Kidney capillary endothelial cell (primary cell): ENCODE measurements at regions not wholly inside any gene's neighbourhood (a gene's known extent, or its start where the extent isn't known, plus 50 kb on each side); places are given as distances from the start of the nearest gene placed in this dataset.

Experiments
- DNase-seq: peaks from one replicate; pipeline ENCODE4 v3.0.0-alpha.2; 2018; ENCODE audit warnings: low spot score

DNA sequence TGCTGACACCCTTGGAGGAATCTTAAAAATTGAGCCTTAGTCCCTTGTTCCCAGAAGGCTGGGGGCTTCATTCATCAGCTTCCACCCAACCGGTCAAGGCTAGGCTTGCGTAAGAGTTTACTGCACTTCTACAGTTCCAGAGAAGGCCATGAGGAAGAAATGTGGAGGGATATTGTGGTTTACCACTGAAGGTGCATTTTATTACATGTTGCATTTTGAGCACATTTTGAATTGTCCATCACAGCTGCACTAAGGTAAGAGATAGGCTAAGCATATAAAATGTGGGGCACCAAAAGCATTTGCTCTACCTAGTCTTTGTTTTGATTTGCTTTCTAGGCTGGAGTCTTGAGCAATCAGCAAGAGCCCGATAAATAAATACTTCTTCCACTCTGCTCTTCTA, 167.1 kb upstream of the PAPPA start:
- DNase-seq = no peak

DNA sequence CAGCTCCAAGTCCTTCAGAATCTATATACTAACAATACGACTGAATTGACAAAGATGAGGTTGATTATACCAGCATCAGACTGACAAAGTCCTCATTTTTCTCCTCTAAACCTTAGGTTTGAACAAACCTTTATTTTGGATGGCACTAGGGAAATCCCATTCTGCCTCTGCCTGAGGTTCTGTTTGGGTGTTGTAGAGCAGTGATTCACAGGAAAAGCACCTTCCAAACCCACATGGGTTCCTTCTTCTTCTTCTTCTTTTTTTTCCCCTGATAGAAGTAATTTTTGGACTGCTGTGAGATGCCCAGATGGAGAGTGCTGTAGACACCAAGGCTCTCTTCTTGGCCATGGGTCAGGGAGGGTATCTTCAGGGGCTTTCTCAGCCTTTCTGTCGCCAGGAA, 164.9 kb upstream of the PAPPA start:
- DNase-seq = no peak

DNA sequence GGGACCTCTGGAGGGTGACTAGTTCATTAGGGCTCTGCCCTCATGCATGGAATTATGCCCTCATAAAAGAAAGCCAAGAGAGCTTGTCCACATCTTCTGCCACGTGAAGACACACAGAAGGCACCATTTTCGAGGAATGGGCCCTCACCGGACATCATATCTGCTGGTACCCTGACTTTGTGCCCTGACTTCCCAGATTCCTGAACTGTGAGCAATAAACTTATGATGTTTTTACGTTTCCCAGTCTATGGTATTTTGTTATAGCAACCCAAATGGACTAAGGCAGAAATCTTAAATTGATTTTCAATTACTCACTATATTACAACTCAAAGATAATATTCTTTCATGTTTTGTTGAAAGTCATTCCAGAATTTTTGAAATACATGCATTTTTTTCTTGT, 163.8 kb upstream of the PAPPA start:
- DNase-seq = no peak

DNA sequence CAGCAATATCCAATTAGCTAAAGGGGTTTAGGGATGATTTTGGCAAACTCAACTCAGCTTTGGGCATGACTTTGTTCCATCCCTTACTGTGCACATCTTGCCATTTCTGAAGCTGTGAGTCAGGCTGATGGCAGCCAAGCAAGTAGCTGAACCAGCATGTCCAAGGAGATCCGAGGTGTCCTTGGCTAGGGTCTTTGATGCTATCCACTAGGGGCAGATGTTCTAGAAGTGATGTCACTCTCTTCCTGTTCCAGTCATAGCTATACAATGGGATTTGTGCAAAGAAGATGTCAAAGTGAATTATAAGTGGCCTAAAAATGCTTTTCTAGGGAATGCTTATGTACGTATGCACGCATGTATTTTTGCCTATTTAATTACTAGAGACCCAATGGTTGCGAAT, 160.8 kb upstream of the PAPPA start:
- DNase-seq = no peak

DNA sequence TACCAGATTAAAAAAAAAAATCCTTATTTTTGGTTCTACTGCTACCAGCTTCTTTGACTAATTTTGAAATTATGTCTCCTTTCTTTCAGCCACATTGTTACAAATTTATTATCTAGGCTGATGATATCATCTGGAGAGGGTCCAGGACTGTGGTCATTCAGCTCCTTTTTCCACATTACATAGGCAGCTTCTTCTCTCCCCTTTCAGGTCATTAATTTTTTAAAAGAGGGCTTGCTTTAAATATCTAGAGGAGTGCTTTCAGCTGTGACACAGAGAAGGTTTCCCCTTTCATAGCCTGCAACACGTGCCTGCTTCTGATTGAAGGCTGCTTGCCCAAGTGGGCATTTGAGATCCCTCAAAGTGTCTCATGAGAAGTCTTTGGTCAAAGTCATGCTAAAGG, 155.7 kb upstream of the PAPPA start:
- DNase-seq = no peak

DNA sequence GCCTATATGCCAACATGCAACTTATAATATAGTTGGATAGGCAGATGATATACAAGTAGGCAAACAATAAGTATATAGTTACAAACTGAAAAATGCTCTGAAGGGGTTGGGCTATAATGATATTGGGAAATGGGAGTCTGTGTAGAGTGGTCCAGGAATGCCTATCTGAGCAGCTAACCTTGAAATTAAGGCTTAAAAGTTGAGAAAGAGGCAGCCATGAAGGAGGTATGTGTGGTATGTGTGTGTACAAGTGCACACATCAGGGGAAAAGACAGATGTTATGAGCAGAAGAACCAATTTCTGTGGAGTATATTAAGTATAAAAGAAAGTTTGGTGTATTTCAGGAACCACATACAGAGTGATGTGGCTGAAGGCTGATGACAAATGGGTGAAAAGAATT, 154.9 kb upstream of the PAPPA start:
- DNase-seq = no peak

DNA sequence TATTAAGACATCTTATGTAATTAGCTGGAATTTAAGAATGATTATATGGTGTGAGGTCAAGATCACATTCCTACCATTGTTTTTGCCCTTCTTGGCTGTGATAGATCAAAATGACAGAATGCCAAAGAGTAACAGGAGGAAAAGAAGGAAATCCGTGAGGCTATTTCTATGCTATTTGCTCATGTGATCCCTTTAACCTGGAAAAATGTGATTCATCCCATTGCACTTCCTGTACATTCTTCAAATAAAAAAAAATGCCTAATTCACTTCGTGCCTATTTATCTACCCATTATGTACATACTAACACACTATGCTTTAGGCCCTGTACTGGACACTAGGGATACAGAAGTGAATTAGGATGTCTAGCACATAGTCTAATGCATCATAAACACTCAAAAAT, 154.1 kb upstream of the PAPPA start:
- DNase-seq = no peak

DNA sequence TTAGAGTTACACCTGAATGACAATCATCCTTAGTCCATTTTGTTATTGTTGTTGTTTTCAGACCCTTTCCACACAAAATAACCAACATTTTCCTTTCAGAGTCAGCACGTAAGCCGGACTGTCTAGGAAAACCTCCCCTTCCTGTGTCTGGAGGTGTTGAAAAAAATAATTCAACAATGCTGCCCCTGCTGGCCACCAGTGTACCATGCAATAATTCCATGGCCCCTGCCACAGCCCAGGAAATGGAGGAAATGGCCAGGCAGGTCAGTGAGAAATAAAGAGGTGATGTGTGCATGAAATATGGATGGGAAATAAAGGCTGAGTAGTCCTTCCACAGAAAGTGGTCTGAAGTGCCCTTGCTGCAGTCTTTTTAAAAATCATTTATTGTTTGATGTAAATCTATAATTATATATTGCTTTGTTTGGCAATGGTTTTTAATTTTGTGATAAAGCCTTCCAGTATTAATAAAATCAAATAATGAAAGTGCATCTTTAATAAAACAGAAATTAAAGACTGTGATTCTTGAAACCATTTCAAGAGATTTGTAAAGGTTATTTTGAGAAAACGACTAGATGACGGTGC, 152.8 kb upstream of the PAPPA start:
- DNase-seq = peak; percentile 26

DNA sequence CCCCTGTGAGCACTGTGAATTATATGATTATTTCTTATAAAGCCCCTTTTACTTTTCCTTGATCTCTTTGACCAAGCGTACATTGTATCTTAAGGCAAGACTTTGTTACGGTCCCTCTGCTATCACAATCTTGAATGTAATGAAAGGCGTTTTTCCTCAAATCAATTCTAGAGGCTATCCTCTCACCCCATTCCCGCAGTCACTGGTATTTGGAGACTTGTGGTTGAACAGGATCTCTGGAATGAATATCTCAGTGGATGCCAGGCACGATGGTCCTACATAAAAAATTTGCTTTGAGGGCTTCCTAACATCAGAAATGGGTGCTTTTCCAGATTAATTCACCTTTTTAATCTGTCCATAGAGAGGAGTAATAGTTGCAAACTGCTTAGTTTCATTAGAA, 151.4 kb upstream of the PAPPA start:
- no peak for DNase-seq

DNA sequence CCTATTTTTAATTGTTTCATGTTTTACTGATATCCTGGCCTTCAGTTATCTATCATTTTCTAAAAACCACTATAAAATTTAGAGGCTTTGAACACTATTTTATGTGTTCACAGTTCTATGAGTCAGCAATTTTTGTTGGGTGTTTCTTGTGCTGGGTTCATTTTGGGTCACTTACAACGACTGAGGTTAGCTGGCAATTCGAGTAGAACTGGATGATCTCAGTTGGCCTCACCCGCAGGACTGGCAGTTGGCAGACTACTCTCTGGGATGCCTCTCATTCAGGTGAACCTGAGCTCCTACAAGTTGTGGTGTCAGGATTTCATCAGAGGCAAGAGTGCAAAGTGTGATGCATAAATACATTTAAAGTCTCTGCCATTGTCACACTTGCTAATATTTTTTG, 151.0 kb upstream of the PAPPA start:
- no peak for DNase-seq

DNA sequence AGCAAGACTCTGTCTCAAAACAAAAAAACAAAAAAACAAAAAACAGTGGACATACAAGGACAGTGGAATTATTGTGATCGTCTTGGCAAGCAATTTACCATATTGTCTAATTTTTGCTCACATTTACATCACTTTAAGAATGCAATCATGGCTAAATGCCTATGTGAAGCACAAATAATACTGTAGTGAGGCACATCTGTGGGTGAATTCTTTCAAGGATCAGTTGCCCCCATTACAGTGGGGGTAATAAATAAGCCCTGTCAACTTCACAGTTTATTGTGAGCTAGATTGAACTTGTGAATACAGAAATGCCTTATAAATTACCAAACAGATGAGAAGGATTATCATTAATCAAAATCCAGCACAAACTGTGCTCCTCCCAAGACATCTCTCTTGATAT, 150.2 kb upstream of the PAPPA start:
- no peak for DNase-seq

DNA sequence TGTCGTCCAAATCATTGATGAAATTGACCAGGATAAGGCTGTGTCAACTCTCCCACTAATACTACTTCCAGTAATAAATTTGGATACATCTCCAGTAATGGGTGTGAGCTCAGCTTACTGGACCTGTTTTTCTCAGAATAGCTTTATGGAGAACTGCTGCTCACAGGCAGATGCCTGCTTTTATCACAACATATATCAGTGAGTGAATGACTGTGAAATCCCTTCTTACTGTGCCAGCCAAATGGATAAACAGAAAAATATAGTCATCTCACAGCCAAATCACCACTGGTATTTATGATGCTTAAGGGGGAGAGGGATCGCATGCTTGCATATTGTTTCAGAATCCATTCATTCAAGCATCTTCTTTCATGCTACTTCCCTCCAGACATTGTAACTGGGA, 148.4 kb upstream of the PAPPA start:
- no peak for DNase-seq

DNA sequence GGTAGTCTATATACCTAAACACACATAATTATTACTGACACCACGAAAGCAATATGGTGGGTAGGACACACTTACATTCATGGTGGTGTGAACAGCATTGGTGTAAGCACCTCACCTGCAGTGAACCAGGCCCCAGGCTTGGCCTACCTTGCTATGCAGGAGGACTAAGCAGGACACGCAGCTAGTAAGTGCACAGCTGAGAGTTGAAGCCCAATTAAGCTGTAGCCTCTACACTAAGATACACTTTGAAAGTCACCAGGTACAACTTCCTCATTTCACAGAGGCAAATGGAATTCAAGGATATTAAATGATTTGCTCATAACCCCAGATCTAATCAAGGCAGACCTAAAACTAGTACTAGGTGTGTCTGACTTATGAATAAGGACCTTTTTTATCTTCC, 145.8 kb upstream of the PAPPA start:
- DNase-seq = no peak

DNA sequence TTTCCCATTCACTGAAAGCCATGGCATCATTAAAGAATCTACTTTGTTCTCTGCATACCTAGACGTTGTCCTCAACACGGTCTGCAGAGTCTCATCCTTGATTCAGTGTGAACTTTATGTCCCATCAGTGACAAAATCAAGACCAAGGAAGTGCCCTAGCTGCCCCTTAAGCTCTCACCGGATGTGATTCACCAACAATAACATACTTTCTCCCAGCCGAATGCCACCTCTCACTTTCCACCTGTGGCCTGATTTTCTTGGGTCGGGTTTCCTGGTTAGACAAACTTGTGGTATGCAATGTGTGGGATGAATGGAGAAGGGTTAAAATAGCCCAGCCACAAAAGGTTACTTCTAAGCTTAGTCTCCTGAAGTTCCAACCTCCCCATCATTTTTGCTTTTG, 145.3 kb upstream of the PAPPA start:
- no peak for DNase-seq

DNA sequence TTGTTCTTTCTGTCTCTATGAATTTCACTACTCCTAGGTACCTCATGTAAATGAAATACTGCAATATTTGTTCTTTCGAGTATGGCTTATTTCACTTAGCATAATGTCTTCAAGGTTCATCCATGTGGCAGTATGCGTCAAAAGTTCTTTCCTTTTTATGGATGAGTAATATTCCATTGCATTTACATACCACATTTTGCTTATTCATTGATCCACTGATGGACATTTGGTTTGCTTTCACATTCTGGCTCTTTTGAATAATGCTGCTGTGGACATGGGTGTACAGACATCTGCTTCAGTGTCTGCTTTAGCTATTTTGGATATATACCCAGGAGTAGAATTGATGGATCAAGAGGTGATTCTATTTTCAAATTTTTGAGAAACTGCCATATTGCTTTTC, 144.2 kb upstream of the PAPPA start:
- no peak for DNase-seq

DNA sequence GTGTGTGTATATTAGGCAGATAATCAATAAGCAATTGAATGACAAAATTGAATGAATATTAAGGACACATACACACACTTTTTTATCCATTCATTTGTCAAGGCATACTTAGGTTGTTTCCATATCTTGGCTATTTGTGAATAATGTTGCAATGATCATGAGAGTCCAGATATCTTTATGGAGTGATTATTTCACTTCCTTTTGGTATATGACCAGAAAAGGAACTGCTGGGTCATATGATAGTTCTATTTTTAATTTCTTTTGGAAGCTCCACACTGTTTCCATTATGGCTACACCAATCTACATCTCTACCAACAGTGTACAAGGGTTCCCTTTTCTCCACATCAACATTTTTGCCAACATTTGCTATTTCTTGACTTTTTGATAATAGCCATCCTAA, 137.7 kb upstream of the PAPPA start:
- no peak for DNase-seq

DNA sequence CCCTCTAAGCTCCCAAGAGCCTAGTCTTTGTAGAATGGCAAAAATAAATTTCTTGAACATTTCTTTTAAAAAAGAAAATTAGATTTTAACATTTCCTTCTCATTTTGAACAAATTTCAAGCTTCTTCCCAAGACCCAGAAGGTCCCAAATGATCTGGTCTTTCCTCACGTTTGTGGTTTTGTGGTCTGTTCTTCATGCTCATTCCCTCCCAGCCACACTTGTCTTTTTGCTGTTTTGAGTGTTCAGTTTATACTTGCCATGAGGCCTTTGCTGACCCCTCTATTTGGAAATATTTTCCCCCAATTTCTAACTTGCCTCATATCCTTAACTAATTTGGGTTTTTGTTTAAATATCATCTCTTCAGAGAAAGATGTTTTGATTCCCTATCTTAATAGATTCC, 133.4 kb upstream of the PAPPA start:
- no peak for DNase-seq

DNA sequence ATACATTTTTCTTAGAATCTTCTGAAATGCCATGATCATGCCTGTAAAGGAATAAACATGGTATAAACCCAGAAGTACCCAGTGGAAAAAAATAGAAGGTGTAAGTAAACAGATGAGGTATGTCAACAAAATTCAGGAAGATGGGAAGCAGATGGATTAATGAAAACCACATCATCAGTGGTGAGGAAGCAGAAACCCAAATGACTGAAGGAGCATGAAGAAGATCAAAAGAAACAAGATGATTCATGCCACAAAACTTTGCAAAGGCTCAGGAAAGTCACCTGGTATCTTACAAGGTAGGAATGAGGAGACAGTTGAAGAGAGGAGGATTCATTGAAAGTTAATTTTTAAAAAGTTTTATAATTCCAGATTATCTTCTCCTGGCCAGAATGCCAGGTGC, 132.8 kb upstream of the PAPPA start:
- no peak for DNase-seq

DNA sequence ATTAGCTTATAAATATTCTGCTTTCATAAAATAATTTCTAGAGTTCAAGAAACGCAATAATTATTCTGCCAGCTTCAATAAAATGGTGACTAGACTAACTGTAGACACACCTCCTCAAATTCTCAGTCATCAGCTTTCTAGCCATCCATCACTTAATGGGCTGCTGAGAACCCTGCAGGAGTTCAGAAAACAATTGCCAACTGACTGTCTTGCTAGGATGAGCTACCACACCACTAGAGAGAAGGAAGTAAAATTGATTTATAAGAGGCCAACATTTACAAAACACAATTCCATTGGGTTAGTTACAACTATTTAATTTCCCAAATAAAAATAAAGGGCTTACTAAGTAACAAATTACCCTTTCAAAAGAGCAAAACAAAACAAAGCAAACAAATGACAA, 126.5 kb upstream of the PAPPA start:
- no peak for DNase-seq

DNA sequence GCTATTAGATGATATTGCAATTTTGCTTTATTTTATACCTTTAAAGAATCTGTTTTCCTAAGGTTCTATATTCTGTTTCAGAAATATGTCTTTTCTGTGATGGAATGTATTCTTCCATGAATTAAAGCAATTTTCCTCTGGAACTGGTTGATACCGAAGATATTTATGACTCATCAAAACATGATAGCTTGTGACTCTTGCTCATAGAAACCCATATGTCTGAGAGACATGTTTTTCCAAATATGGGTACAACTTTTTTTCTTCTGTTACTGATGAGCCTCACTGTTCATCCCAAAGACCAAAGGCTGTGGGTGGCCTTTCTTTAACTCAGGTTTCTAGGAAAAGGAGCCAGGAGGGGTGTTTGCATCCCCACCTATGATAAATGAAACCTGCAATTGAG, 126.1 kb upstream of the PAPPA start:
- DNase-seq = no peak

DNA sequence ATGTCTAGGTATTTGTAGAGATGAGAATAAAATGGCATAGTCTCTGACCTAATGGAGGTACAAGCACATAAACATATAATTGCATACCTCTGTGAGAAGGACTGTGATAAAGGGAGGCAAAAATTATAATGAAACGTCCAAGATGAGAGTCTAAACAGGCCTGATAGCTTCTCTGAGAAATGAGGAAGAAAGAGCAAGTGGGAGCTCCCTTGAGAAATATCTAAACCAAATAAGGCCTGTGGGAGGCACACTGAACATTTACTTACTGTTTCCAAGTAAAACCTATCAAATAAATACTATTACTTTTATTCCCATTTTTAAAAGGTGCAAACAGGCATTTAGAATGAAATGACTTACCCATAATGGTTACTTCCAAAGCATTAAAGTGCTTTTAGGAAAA, 125.6 kb upstream of the PAPPA start:
- DNase-seq = no peak

DNA sequence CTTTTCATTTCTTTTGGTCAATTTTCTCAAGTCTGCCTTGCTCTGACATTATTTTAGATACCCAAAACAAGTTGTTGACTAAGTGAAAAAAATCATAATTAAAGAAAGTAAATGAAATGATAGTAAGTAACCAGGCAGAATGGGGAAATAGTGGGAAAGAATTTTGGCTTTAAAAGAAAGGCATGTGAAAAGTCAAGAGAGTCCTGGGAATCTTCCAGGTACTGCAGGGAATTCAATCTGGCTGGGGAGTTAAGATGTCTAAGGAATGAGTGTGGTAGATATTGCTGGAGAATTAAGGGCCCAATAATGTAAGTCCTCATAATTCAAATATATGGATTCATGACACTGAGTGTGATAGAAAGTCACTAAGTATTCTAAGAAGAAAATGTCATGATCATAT, 123.1 kb upstream of the PAPPA start:
- no peak for DNase-seq

DNA sequence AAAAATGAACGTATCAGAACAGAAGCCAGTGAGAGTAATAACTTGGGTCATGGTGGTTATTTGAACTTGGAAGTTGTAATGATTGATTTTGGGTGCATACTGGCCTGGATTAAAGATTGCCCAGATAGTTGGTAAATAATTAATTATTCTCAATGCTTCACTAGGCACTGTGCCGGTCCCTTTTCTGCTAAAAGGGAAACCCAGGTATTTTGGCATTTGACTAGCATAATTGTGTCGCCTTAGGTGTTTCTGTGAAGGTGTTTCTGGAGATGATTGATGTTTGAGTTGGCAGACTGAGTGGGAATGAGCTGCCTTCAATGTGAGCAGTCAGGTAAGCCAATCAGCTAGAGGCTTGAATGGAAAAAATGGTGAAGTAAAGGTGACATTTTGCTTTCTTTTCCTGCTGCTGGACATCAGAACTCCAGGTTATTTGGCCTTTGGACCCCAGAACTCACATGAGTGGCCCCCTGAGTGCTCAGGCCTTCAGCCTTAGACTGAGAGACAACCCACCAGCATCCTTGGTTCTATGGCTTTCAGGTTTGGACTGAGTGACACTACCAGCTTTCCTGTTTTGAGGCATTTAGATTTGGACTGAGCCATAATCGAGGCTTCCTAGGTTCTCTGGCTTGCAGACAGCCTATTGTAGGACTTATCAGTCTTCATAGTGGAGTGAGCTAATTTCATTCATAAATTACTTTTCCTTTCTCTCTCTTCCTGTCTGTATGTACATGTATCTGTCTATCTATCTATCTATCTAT, 120.7 kb upstream of the PAPPA start:
- no peak for DNase-seq

DNA sequence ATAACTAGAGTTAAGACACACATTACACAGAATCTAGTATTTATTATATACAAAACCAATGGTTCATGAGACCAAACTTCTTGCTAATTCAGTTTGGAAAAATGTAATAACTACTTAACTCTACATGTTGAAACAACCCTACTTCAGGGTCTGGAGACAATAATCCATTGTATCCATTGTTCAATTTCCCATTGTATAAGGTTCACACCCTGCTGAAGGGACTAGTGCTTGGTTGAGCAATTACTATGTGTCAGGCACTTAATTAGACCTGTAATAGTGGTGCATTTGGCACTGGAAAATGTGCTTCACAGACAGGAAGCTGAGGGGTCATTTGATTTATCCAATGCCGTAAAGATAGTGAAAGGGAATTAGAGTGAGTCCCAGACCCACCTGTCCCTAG, 114.3 kb upstream of the PAPPA start:
- DNase-seq = no peak
